NCI-H187 (cell line): ENCODE measurements at regions not wholly inside any gene's neighbourhood (a gene's known extent, or its start where the extent isn't known, plus 50 kb on each side); places are given as distances from the start of the nearest gene placed in this dataset.
"Not testable (repeated sequence)": the region's sequence is repeated elsewhere in the genome, so short reads cannot be mapped to it uniquely, and the experiment has no call there.

Experiments used
- DNase-seq, 2 experiments: peaks; one replicate each; lab custom pipeline; 2025; lab: John Stamatoyannopoulos, UW

DNA sequence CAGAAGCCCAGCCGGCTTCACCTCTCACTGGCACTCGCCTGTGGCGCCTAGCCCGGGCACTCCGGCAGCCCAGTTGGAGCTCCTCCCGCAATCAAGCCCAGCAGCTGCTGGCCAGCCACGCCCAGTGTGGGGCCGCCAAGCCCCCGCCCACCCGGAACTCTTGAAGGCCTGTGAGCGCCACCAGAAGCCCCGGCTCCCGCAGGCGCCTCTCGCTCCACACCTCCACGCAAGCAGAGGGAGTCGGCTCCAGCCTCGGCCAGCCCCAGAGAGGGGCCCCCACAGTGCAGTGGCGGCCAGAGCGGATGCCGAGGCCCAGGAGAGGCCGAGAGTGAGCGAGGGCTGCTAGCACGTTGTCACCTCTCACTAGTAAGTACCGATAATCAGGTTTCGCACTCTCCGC lies 240.7 kb downstream of the TFEC start:
- DNase-seq: no peak

DNA sequence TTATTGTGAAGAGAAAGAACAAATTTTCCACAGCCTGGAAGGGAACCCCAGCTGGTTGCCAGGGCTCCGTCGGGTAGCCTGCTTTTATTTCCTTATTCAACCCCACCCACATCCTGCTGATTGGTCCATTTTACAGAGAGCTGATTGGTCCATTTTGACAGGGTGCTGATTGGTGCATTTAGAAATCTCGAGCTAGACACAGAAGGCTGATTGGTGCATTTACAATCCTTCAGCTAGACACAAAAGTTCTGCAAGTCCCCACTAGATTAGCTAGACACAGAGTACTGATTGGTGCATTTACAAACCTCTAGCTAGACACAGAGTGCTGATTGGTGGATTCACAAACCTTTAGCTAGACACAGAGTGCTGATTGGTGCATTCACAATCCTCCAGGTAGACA lies 241.1 kb downstream of the TFEC start:
- not testable (repeated sequence) for DNase-seq

DNA sequence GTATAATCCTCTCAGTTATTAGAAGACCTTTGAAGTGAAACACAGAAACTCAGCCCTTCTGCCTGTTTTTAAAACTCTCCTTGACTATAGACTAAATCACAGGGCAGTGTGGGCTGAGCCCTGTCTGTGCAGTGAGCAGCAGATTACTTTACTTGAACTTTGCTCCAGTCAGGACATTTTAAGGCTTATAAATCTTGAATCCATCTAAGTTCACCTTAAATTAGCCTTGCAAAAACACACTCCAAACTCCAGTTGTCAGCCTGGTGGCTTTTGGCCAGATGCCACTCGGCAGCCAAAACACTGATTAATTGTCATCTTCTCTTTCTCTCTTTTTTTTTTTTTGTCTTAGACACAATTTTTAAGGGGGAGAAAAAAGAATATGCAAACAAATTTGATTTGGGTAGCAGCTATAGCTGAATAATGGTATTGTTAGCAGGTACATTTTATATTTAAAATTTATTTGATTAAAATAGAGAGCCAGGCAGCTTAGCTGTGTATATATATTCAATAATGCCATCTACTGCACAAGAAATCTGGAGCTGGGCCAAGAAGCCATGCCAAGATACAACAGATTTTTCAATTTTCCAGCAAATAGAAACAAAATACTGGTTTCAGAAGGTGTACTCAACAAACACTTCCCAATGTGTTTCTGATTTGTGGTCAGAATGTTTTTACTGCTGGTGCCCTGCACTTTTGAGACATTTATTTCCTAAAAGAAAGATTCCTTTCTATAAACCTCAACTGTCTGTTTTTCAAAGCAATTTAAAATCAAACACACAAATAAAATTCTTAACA lies 247.7 kb downstream of the TFEC start:
- no peak for DNase-seq

DNA sequence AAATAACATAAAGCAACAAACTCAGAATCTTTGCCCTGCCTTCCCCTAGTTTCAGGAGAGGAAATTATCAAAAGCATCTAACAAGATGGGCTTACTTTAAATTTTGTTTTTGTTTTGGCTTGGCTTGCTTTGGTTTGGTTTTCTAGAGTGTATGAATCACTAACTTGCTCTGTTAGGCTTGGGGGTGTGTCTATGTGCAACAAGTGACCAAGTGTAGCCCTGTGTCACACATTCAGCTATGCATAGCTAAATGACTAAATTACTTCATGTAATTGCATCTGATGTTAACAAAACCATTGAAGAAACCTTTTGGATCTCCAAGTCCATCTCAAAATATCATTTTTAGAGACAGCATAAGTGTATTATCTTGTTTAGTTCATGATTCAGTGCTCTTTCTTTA lies 251.0 kb downstream of the TFEC start:
- no peak for DNase-seq

DNA sequence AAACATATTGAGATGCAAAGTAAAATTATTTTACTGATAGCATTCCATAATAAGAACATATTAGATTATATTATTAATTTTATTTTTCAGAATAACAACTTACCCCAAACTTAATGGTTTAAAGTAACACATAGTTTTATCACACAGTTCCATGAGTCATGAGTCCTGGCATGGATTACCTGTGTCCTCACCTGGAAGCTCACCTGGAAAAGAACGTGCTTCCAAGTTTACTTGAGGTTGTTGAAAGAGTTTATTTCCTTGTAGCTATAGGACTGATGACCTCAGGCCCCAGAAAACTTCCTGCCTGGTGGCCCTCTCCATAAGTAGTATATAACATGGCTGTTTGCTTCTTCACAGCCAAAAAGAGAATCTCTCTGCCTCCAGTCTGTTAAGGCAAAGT lies 254.6 kb downstream of the TFEC start:
- no peak for DNase-seq

DNA sequence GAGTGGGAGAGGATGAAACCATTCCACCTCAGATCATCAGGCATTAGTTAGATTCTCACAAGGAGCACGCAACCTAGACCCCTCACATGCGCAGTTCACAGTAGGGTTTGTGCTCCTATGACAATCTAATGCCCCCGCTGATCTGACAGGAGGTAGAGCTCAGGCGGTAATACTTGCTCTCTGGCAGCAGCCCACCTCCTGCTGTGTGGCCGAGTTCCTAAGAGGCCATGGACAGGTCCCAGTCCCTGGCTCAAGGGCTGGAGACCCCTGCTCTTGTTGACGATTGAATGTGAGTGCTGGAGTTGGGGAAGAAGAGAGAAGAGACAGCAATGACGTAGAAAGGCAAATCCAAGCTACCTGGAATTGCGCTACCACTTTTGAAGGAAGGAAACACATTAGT lies 267.2 kb downstream of the TFEC start:
- no peak for DNase-seq

DNA sequence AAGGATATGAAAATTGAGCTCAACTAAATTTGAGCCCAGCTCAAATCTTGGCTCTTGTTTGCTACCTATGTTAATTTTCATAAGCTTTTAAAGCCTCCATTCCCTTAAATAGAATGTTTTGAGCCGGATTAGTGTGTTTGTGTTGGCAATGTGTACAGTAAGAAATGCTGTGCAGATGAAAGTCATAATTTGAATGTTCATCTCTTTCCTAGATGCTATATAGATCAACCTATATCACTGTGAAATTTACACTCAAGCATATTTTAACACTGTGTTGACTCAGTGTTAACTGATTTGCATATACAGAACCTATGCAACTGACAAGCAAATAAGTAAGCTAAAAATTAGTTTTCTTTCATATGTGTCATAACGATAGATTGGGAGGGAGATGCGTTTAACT lies 272.5 kb downstream of the TFEC start:
- no peak for DNase-seq

DNA sequence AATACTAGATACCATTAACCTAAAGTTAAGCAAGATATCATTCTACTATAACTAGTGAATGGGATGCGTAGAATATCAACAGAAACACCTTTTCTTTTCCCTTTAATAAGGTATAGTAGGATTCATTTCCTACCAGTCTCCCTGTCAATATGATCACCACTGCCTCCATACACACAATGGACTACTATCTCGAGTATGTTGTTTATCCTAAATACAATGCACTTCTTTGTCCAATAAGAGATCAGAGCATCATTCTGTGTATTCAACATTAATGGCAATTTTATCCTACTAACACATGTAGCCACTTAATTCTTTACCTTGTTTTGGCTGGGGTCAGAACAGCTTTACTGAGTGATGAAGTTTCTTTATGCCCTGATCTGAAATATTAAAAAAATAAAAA lies 276.3 kb downstream of the TFEC start:
- DNase-seq: no peak

DNA sequence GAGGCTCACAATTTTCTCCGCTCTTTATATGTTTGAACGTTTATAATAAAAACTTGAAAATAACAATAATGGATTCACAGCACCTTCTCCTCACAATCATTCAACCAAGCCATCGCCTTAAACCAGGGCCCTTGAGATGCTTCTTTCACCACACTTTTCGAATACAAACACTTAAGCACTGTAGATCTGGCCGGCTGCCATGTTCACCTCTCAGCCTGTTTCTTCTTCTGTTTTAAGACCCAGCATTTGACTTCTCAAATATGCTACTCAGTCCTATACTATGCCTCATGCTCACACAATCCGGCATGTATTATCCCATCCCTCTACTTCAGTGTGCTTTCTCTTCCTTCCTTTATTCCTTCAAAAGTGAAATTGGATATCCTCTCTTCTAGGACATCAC lies 280.6 kb downstream of the TFEC start:
- peak; percentile 72 to 82 for DNase-seq

DNA sequence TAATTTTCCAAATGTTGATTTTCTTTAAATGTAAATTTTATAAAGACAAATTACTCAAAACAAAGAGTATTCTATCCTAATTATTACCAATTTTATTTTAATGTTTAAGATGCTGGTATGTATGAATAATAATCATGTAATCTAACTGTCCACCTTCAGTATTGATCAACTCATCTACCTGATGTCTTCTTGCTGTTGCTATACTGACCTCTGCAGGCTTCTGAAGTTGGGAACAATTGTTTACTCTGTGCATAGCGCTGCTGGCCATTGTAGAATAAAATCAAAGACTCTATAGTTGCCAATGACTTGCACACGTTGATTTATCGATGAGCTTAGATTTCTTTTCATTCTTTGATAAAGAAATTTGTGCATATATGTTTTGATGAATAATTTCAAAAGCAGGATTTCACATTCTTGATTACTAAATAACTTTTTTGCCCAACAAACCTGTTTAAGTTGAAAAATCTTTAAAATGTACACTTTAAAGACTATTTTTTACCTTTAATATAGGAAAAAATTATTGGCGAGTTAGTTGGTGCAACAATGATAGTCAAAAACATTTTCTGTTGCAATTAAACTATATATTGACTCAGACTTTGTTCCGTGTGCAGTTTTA lies 282.3 kb downstream of the TFEC start:
- no peak for DNase-seq

DNA sequence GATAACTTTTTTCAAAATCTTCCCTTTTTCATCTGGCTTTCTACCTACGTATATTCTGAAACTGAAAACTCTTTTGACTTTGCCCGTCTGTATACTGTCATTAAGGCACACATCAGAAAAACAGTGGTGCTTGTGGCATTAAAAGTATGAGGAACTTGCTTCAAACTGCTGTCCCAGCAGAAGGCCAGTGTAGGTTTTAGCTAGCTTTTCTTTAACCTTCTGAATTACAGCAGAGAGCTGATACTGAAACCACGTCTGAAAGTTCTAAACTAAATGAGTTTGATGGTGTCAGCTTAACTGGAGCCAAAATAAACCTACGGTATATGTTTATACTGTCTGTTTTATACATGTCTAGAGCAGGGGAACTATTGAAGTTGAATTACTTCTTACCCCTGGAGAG lies 283.4 kb downstream of the TFEC start:
- no peak for DNase-seq

DNA sequence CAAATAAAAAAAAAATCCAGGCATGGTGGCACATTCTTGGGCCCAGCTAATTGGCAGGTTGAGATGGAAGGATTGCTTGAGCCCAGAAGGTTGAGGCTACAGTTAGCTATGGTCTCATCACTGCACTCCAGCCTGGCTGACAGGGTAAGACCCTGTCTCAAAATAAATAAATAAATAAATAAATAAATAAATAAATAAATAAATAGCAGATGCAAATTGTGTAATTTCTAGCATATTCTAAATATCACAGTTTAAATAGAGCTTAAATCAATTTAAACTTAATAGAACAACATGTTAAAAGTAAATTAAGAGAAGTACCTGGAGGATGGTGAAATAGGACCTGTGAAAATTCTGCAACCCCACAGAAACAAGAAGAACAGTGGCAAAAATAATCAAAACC lies 290.5 kb downstream of the TFEC start:
- no peak for DNase-seq

DNA sequence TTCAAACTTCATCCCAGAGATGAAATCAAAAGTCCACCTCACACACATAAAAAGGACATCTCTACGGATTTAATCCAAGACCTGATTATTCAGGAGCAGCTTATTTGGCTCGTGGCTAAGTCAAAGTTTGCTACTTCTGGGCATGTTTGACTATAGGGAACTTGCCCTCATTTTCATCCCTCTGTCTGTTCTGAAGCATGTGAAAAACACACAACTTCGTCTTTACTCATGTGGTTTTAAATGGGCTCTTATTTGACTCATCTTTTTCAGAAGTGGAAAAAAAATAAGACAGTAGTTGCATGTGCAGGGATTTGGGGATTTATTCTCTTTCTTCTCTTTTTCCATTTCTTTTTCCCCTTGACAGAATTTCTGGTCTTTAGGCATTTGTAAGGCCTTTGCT lies 295.9 kb downstream of the TFEC start:
- DNase-seq: no peak

DNA sequence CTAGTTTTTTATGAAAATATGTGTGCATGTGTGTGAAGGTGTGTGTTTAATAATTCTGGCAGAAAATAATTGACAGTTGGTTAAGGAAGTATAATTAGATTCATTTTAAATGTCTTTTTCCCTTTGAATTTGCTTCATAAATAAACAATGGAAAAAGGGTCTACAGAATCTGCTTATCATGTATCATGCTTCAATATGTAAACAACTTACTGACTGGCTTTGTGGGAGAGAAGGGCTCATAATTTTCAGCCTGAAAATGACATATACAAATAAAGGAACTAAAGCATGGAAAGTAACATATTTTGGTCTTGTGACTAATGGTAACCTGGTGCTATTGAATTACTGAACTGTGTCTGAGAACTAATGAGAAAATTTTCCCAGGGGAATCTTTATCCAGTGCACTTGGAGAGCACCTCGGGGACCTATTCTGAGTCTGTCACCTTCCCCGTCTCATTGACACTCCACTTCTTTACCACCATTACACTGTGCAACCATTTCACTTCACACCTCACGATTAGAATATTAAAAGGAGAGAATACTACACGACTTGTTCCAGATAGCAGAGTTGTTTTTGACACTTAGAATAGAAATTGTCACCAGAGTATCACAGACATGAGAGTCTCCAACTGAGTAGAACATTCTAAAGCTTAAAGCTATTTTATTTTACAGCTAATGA lies 298.6 kb downstream of the TFEC start:
- no peak for DNase-seq

DNA sequence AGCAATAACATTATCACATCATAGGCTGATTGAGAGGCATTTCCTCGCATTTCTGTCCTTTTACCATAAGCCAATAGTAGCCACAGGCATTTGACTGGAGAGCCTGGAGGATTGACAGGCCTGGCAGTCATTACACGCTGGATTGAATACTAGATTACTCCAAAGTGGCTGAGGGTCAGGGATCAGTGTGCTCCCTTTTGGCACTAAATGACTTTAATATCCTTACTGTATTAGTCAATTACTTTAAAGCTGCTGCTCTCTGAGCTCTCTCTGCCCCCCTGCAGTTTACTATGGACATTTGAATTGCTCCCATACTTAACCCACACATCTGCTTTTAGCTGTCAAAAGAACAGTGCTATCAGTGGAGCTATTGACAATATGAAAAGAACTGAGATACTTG lies 302.0 kb downstream of the TFEC start:
- peak; percentile 68 to 75 for DNase-seq

DNA sequence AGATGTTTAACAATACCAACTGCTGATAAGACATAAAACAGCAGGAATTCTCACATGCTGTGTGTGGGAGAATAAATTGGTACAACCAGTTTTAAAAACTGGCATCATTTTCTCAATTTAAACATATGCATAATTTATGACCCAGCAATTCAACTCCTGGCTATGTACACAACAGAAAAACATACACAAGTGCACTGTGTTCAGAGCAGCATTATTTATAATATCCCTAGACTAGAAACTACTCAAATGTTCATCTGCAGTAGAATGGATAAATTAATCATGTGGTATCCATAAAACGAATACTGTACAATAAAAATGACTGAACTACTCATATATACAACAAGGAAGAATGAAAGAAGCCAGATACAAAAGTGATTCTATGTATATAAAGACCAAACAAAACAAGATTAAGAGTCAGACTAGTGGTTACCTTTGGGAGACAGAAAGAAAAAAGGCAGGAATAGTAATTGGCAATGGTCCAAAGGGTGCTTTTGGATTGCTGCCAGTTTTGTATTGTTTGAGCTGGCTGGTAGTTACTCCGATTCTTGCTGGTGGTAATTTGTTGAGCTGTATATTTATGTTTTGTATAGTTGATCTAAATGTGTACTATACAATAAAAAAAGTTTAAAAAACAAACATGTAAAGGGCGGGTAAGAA lies 306.0 kb downstream of the TFEC start:
- peak; percentile 65 to 99 for DNase-seq

DNA sequence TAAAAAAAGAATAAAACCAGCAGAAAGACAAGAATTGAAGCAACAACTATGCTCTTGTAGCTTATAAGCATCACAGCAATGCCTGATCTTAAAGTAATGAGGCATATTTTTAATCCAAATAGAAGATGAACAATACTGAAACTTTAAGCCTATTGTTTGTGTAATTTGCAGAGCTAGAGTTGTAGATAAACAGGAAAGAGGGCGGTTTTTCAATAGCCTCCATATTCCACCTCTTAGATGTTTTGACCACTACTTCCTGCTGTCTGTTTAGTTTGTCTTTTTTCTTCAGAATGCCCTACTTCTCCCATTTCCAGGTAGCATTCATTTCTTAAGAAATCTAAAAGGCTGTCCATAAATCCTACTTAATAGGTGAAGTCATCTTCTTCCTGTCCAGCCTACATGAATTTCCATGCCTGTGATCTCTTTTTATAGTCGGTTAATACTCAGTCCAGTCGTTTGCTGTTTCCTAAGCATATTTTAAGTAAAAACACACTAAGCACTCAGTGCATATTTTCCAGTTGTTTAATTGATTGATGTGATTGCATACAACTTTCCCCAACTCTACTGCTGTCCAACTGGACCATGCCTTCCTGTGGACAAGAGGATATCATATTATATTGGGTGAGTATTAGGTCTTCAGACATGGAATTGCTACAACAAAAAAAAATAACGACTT lies 308.1 kb downstream of the TFEC start:
- DNase-seq: no peak

DNA sequence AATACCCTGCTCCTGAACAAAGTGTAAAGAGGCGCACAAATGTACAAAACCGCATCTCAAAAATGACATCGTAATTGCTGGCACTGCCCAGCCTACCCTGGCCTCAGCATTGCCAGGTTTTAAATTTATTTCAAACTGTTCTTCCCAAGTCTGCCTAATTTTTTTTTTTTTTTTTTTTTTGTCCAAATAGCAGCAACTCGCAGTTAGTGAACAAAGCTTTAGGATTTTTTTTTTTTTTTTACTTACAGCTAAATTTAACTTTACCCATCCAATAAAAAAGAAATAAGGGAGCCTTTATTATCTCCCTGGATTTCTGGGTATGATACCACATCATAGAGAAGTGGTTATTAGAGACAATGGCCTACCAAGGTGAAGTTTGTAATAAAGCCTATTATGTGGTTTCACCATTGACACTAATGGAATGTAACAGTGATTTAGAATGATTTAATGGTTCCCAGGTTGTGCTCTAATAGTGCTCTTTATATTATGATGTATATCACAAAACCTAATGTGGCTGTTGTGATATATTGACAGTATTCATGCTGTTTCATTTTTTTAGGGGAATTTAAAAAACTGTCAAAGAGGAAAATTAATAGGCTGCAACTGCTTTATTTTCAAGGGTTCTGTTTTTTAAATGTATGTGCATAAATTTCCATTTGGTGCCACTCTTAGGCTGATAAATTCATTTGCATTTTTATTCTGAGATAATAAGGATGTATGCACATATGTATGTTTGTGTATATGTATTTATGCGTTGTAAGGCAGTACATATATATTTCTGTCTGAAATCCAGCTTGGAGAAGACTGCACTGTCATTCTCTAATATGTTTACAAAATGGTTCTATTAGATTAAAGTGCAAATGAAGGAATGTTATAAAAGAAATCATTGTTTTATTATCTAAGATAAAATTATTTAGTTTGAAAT lies 309.0 kb downstream of the TFEC start:
- no peak for DNase-seq

DNA sequence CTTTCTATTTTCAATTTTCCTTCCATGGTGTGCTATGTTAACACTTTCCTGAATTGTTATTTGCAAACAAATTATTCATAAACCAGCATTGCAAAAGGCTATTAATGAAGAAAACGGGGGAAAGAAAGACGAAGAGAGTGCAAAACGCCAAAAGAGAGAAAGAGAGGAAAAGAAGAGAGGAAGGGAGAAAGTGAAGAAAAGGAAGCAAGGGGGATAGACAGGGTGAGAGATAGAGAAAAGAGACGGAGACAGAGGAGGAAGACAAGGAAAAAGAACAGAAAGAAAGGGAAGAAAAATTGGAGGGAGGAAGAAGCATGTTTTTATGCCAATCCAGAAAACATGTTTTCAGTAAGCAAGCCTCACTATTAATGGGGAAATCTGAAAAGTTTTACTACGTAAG lies 310.6 kb downstream of the TFEC start:
- DNase-seq: no peak

DNA sequence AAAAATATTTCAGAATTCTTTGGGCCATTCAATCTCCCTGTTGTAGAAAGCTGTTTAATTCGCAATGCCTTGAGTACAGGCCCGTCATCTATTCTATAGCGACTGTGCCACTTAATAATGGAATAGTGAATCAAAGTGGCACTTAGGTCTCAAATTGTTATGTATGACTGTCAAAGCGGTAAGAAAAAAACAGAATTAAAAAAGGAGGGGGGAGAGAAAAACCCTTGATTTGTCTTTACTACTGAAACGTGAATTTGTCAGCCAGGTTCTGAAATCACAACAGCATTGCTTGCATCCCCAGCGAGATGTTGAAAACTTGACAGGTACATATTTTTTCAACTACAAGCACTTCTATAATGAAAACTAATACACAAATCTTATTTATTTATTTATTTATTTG lies 320.9 kb downstream of the TFEC start:
- no peak for DNase-seq

DNA sequence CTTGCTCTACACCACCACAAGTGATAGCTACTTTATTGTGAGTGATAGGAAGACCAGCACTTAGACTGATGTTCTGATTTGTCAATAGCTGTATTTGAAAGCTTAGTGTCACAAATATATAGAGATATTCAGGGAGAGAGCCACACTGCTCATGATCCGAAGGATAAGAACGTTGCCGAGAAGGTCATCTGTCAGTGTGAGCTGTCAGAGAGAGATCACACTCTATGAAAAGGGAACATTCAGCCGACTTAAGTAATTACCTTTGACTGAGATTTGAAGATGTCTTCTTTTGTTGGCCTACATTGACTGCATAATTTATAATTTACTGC lies 322.6 kb downstream of the TFEC start:
- DNase-seq: peak in 1 of 2 experiments; percentile 60
